ENCODE measurements at regions not wholly inside any gene's neighbourhood (a gene's known extent, or its start where the extent isn't known, plus 50 kb on each side); places are given as distances from the start of the nearest gene placed in this dataset.

DNA sequence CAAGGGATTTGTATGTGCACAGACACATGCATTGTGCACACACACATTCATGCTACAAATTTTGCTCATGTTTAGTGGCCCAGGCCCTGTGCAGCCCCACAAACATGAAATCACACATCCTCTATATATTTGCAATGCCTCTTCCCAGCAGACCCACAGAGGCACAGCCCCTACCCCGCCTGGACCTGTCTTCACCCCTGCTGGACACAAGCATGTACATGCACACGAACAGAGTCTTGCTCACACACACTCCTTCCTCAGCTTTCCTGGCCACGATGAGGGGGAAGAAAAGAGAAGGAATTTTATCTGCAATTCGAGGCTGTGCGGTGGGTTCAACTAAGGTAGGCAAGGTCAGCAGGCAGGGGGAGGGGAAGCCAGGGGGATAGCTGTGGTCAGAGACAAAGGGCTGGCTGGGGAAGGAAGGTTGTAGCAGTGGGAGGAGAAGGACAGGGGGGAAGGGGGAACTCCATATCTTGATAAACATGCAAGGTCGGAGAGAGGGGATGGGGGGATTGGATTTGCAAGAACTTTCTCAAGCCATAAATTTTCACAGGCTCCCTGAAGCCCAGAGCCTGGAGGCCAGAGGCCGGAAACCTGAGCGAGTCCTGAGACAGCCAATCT lies 156.4 kb downstream of the EFNB1 start (continued):
- TF ChIP-seq, protein P1, sequence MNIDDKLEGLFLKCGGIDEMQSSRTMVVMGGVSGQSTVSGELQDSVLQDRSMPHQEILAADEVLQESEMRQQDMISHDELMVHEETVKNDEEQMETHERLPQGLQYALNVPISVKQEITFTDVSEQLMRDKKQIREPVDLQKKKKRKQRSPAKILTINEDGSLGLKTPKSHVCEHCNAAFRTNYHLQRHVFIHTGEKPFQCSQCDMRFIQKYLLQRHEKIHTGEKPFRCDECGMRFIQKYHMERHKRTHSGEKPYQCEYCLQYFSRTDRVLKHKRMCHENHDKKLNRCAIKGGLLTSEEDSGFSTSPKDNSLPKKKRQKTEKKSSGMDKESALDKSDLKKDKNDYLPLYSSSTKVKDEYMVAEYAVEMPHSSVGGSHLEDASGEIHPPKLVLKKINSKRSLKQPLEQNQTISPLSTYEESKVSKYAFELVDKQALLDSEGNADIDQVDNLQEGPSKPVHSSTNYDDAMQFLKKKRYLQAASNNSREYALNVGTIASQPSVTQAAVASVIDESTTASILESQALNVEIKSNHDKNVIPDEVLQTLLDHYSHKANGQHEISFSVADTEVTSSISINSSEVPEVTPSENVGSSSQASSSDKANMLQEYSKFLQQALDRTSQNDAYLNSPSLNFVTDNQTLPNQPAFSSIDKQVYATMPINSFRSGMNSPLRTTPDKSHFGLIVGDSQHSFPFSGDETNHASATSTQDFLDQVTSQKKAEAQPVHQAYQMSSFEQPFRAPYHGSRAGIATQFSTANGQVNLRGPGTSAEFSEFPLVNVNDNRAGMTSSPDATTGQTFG (tag by site-specific recombination; IDR thresholded peaks at IDR 0.05; ENCODE audit: borderline replicate concordance): no peak
- TF ChIP-seq ZNF624 (tag by site-specific recombination; IDR thresholded peaks at IDR 0.05): no peak
- no peak for TF ChIP-seq ZNF585B (tag by site-specific recombination; IDR thresholded peaks at IDR 0.05)
- TF ChIP-seq, protein P2, sequence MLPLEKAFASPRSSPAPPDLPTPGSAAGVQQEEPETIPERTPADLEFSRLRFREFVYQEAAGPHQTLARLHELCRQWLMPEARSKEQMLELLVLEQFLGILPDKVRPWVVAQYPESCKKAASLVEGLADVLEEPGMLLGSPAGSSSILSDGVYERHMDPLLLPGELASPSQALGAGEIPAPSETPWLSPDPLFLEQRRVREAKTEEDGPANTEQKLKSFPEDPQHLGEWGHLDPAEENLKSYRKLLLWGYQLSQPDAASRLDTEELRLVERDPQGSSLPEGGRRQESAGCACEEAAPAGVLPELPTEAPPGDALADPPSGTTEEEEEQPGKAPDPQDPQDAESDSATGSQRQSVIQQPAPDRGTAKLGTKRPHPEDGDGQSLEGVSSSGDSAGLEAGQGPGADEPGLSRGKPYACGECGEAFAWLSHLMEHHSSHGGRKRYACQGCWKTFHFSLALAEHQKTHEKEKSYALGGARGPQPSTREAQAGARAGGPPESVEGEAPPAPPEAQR (tag by site-specific recombination; IDR thresholded peaks at IDR 0.05): no peak
- no peak for TF ChIP-seq GFI1B (tag by site-specific recombination; IDR thresholded peaks at IDR 0.05)

DNA sequence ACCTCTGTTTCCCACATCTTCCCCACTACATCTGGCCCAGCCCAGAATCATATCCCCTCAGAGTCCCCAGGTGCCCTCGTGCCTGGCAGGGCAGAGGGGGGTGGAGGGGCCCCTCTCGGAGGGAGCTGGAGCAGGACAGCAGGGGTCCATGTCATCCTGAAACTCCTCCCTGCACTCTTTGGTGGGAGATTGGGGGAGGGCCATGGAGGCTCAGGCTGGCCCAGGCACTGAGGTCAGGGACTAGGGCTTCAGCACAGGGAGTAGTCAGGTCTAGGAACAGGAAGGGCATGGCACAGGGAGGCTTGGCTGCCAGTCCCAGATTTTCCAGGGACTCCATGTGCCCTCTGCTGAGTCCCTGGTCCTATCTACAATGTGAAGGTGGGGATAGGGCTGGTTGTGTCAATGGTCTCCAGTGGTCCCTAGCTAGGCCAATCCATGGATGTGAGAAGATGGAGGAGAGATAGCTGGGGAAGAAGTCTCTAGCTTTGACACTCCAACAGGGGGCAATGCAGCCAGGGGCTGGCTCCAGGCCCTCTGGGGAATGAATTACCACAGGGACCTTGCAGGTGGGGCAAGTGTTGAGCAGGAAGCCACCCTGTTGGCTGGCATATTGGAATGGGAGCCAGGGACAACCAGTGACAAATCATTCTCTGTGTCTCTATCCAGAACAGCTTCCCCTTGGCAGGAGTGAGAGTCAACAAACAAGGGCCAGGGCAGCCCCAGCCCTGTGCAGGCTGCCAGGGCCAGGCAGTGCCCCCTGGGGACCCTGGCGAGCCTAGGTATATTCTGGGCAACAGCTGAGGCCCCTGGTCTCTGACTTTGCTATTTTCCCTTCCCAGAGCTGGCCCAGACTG lies 154.4 kb downstream of the EFNB1 start:
- no peak for TF ChIP-seq ZBTB17 (tag by site-specific recombination; IDR thresholded peaks at IDR 0.05)
- TF ChIP-seq, protein P3, sequence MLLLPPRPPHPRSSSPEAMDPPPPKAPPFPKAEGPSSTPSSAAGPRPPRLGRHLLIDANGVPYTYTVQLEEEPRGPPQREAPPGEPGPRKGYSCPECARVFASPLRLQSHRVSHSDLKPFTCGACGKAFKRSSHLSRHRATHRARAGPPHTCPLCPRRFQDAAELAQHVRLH (tag by site-specific recombination; IDR thresholded peaks at IDR 0.05): no peak
- Histone ChIP-seq H3K4me1 (ENCODE audit: control insufficient read depth, insufficient read depth, low read length) (no peaks in the 10 kb centered on the region), H3K27ac (ENCODE audit: extremely low read depth, low read depth, low read length) (no peak overlapping the region), H3K36me3 (ENCODE audit: control insufficient read depth in 2 of 2, insufficient read depth in 1 of 2, low read length in 2 of 2) (no peaks in the 10 kb centered on the region), H3K9me3 (ENCODE audit: control insufficient read depth, insufficient read depth, low read depth, low read length) (no peaks in the 10 kb centered on the region), H3K4me3 (ENCODE audit: low read depth, low read length) (no peak overlapping the region)
- CTCF ChIA-PET: interaction anchor here (0.9 to 1.1 kb wide), 2 partner anchors 111 to 155 kb away, joined by 3 read pairs; no protein-coding TSS in a partner anchor
- POLR2A ChIA-PET: no interaction called here

DNA sequence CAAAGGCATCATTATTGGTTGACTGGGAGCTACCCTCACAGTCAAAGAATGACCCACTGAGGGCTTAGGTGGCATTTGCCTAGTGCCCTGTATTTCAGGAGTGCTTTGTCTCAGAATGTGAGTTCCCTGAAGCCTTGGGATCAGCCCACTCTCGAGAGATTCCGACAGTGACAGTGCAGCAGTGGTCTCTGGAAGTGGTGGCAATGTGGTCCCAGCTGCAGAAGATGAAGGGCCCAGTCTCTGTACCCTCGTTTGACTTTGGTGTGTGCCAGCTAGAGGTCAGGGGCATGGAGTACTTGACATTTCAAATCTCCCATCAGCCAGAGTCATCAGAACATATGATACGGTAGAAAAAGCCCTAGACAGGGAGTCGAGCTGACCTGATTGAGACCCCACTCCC lies 153.7 kb downstream of the EFNB1 start:
- ChIA-PET POLR2A (no interaction called here), CTCF (interaction anchor here (0.7 to 1.1 kb wide), 4 partner anchors 9 to 155 kb away, joined by 3 read pairs; no protein-coding TSS in a partner anchor)
- no peaks in the 10 kb centered on the region for H3K4me1 ChIP-seq (ENCODE audit: control insufficient read depth, insufficient read depth, low read length)
- H3K36me3 ChIP-seq (ENCODE audit: control insufficient read depth in 2 of 2, insufficient read depth in 1 of 2, low read length in 2 of 2): no peaks in the 10 kb centered on the region
- no peak overlapping the region for H3K4me3 ChIP-seq (ENCODE audit: low read depth, low read length)
- TF ChIP-seq, protein P4, sequence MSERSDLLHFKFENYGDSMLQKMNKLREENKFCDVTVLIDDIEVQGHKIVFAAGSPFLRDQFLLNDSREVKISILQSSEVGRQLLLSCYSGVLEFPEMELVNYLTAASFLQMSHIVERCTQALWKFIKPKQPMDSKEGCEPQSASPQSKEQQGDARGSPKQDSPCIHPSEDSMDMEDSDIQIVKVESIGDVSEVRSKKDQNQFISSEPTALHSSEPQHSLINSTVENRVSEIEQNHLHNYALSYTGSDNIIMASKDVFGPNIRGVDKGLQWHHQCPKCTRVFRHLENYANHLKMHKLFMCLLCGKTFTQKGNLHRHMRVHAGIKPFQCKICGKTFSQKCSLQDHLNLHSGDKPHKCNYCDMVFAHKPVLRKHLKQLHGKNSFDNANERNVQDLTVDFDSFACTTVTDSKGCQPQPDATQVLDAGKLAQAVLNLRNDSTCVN (tag by site-specific recombination; optimal IDR thresholded peaks at IDR 0.05): no peak
- no peak for TF ChIP-seq SP3 (tag by site-specific recombination; IDR thresholded peaks at IDR 0.05)
- no peak for TF ChIP-seq HOXD13 (CRISPR knock-in tag; IDR thresholded peaks at IDR 0.05; ENCODE audit: borderline replicate concordance)
- TF ChIP-seq ZFP69B (tag by site-specific recombination; IDR thresholded peaks at IDR 0.05): no peak
- no peak for TF ChIP-seq ZNF560 (tag by site-specific recombination; IDR thresholded peaks at IDR 0.05; ENCODE audit: borderline replicate concordance)
- TF ChIP-seq ZNF501 (tag by site-specific recombination; IDR thresholded peaks at IDR 0.05): no peak
- TF ChIP-seq, protein P5, sequence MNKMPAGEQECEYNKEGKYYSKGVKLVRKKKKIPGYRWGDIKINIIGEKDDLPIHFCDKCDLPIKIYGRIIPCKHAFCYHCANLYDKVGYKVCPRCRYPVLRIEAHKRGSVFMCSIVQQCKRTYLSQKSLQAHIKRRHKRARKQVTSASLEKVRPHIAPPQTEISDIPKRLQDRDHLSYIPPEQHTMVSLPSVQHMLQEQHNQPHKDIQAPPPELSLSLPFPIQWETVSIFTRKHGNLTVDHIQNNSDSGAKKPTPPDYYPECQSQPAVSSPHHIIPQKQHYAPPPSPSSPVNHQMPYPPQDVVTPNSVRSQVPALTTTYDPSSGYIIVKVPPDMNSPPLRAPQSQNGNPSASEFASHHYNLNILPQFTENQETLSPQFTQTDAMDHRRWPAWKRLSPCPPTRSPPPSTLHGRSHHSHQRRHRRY (tag by site-specific recombination; IDR thresholded peaks at IDR 0.05): no peak
- no peak for TF ChIP-seq SETDB1 (IDR thresholded peaks at IDR 0.05; ENCODE audit: insufficient read length, low read length)
- TF ChIP-seq ZNF792 (tag by site-specific recombination; IDR thresholded peaks at IDR 0.05): no peak
- no peak for TF ChIP-seq IKZF3 (tag by site-specific recombination; IDR thresholded peaks at IDR 0.05)
- TF ChIP-seq ZNF146 (tag by site-specific recombination; IDR thresholded peaks at IDR 0.05): no peak
- TF ChIP-seq ZNF155 (tag by site-specific recombination; IDR thresholded peaks at IDR 0.05): no peak
- TF ChIP-seq ZNF521 (tag by site-specific recombination; IDR thresholded peaks at IDR 0.05): no peak
- no peak for TF ChIP-seq ZNF16 (tag by site-specific recombination; IDR thresholded peaks at IDR 0.05; ENCODE audit: low read depth)
- TF ChIP-seq, protein P6, sequence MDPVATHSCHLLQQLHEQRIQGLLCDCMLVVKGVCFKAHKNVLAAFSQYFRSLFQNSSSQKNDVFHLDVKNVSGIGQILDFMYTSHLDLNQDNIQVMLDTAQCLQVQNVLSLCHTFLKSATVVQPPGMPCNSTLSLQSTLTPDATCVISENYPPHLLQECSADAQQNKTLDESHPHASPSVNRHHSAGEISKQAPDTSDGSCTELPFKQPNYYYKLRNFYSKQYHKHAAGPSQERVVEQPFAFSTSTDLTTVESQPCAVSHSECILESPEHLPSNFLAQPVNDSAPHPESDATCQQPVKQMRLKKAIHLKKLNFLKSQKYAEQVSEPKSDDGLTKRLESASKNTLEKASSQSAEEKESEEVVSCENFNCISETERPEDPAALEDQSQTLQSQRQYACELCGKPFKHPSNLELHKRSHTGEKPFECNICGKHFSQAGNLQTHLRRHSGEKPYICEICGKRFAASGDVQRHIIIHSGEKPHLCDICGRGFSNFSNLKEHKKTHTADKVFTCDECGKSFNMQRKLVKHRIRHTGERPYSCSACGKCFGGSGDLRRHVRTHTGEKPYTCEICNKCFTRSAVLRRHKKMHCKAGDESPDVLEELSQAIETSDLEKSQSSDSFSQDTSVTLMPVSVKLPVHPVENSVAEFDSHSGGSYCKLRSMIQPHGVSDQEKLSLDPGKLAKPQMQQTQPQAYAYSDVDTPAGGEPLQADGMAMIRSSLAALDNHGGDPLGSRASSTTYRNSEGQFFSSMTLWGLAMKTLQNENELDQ (tag by site-specific recombination; IDR thresholded peaks at IDR 0.05; ENCODE audit: low read depth): no peak
- no peak overlapping the region for H3K27ac ChIP-seq (ENCODE audit: extremely low read depth, low read depth, low read length)
- H3K9me3 ChIP-seq (ENCODE audit: control insufficient read depth, insufficient read depth, low read depth, low read length): no peaks in the 10 kb centered on the region

All from HEK293 (cell line).